IMR-90 (cell line): ENCODE measurements at regions not wholly inside any gene's neighbourhood (a gene's known extent, or its start where the extent isn't known, plus 50 kb on each side); places are given as distances from the start of the nearest gene placed in this dataset.

Experiments
- ATAC-seq: fragments of 200-7000 bp; cut with Tn5 transposase; 2 replicates; pipeline ENCODE4 v1.9.1; 2020; ENCODE audit warnings: low read depth, mild to moderate bottlenecking, moderate library complexity
- BruUV-seq: library from RNA; stranded (reverse); fragments of 400-500 nt; replicated peaks from 2 replicates; lab custom pipeline; 2021; lab: Mats Ljungman, UMichigan
- CTCF ChIA-PET: fragments of 300-600 bp; formaldehyde crosslinking; extraction: SDS; loops from one replicate; lab custom pipeline; 2021; ENCODE audit warnings: antibody characterized with exemption; lab: Yijun Ruan, JAX
- POLR2A ChIA-PET: fragments of 300-600 bp; sonication (Branson Sonifier 250); formaldehyde crosslinking; loops from one replicate; lab custom pipeline; 2022; ENCODE audit warnings: antibody characterized with exemption; ENCODE audit not compliant: unreplicated experiment; lab: Charles Lee
- DNase-seq: peaks from one replicate; pipeline ENCODE4 v3.0.0; 2013
- H2AFZ ChIP-seq: replicated peaks from 2 replicates; pipeline ENCODE3; 2013; ENCODE audit warnings: low read length, mild to moderate bottlenecking; ENCODE audit not compliant: poor library complexity
- H2AK5ac ChIP-seq: 2 replicates; pipeline ENCODE4 v1.6.1; 2013; ENCODE audit warnings: low read depth, low read length, inconsistent platforms
- H2AK9ac ChIP-seq: replicated peaks from 2 replicates; pipeline ENCODE3; 2013; ENCODE audit warnings: mild to moderate bottlenecking, low read depth, low read length, moderate library complexity; ENCODE audit not compliant: poor library complexity
- H2BK120ac ChIP-seq: 2 replicates; pipeline ENCODE4 v1.6.1; 2013; ENCODE audit warnings: low read depth, low read length, inconsistent platforms
- H2BK15ac ChIP-seq: 3 replicates; pipeline ENCODE4 v1.6.1; 2013; ENCODE audit warnings: low read depth, low read length, inconsistent platforms
- H2BK20ac ChIP-seq: 2 replicates; pipeline ENCODE4 v1.6.1; 2013; ENCODE audit warnings: low read depth, mild to moderate bottlenecking, inconsistent platforms, low read length, moderate library complexity
- H2BK5ac ChIP-seq: 2 replicates; pipeline ENCODE4 v1.6.1; 2013; ENCODE audit warnings: mild to moderate bottlenecking, low read depth, low read length, inconsistent platforms; ENCODE audit not compliant: poor library complexity, severe bottlenecking
- H3K14ac ChIP-seq: replicated peaks from 2 replicates; pipeline ENCODE4 v1.6.1; 2013; ENCODE audit warnings: low read depth, low read length, inconsistent platforms
- H3K18ac ChIP-seq: 2 replicates; pipeline ENCODE4 v1.6.1; 2013; ENCODE audit warnings: low read depth, low read length, control low read depth
- H3K23ac ChIP-seq: 2 replicates; pipeline ENCODE4 v1.6.1; 2013; ENCODE audit warnings: low read depth, low read length, inconsistent platforms
- H3K27ac ChIP-seq: 2 replicates; pipeline ENCODE4 v1.5.1; 2013; ENCODE audit warnings: mild to moderate bottlenecking, control low read depth, low read length; ENCODE audit not compliant: insufficient read depth
- H3K27me3 ChIP-seq: 2 replicates; pipeline ENCODE4 v1.6.1; 2013; ENCODE audit warnings: low read length; ENCODE audit not compliant: control insufficient read depth, insufficient read depth
- H3K36me3 ChIP-seq: 2 replicates; pipeline ENCODE4 v1.6.1; 2013; ENCODE audit warnings: low read length, mixed read lengths; ENCODE audit not compliant: control insufficient read depth, insufficient read depth
- H3K4ac ChIP-seq: 2 replicates; pipeline ENCODE4 v1.6.1; 2013; ENCODE audit warnings: low read depth, low read length, inconsistent platforms
- H3K4me1 ChIP-seq: 2 replicates; pipeline ENCODE4 v1.6.1; 2013; ENCODE audit warnings: low read length, mixed read lengths; ENCODE audit not compliant: control insufficient read depth, insufficient read depth
- H3K4me2 ChIP-seq: 2 replicates; pipeline ENCODE4 v1.6.1; 2013; ENCODE audit warnings: low read depth, mild to moderate bottlenecking, control low read depth, low read length, moderate library complexity
- H3K4me3 ChIP-seq: 2 replicates; pipeline ENCODE4 v1.5.1; 2013; ENCODE audit warnings: low read depth, mild to moderate bottlenecking, control low read depth, low read length, moderate library complexity; ENCODE audit not compliant: insufficient read depth
- H3K56ac ChIP-seq: 2 replicates; pipeline ENCODE4 v1.6.1; 2013; ENCODE audit warnings: low read length, inconsistent platforms; ENCODE audit not compliant: insufficient read depth; ENCODE audit errors: extremely low read depth
- H3K79me1 ChIP-seq, 2 experiments: 2 replicates each; pipeline ENCODE4 v1.6.1; 2013; ENCODE audit warnings: low read length in 2 of 2, inconsistent platforms in 1 of 2, low read depth in 1 of 2
- H3K9ac ChIP-seq: 2 replicates; pipeline ENCODE4 v1.6.1; 2013; ENCODE audit warnings: low read depth, low read length, control low read depth
- H3K9me1 ChIP-seq: 2 replicates; pipeline ENCODE4 v1.6.1; 2013; ENCODE audit warnings: low read length, inconsistent platforms; ENCODE audit not compliant: insufficient read depth
- H3K9me3 ChIP-seq: 2 replicates; pipeline ENCODE4 v1.6.1; 2013; ENCODE audit warnings: low read length; ENCODE audit not compliant: control insufficient read depth, insufficient read depth
- H4K20me1 ChIP-seq: 2 replicates; pipeline ENCODE4 v1.6.1; 2013; ENCODE audit warnings: low read length, inconsistent platforms; ENCODE audit not compliant: insufficient read depth
- H4K5ac ChIP-seq: 2 replicates; pipeline ENCODE4 v1.6.1; 2013; ENCODE audit warnings: mild to moderate bottlenecking, low read depth, low read length, control low read depth
- H4K8ac ChIP-seq, 2 experiments: 2 replicates each; pipeline ENCODE4 v1.6.1; 2013; ENCODE audit warnings: low read depth in 2 of 2, low read length in 2 of 2, control low read depth in 1 of 2, inconsistent platforms in 1 of 2
- H4K91ac ChIP-seq: 2 replicates; pipeline ENCODE4 v1.6.1; 2013; ENCODE audit warnings: low read depth, low read length, inconsistent platforms; ENCODE audit not compliant: insufficient read depth
- BHLHE40 ChIP-seq: fragments of 150-350 bp; IDR thresholded peaks from 2 replicates; pipeline ENCODE4 v1.6.1; 2016; ENCODE audit warnings: mild to moderate bottlenecking, low read depth, low read length
- CEBPB ChIP-seq: IDR thresholded peaks from 2 replicates; pipeline ENCODE4 v1.6.1; 2012; ENCODE audit warnings: low read depth, low read length, improper control_type of control experiment
- CHD1 ChIP-seq: IDR thresholded peaks from 2 replicates; pipeline ENCODE4 v1.6.1; 2012; ENCODE audit warnings: low read depth, low read length, improper control_type of control experiment
- CTCF ChIP-seq: conservative IDR thresholded peaks from 2 replicates; pipeline ENCODE4 v1.5.1; 2012; ENCODE audit warnings: mild to moderate bottlenecking, low read depth, low read length, improper control_type of control experiment
- ELK1 ChIP-seq: fragments of 150-350 bp; IDR thresholded peaks from 2 replicates; pipeline ENCODE4 v1.6.1; 2016; ENCODE audit warnings: low read depth, mild to moderate bottlenecking, low read length, moderate library complexity, borderline replicate concordance
- FOS ChIP-seq: fragments of 150-350 bp; IDR thresholded peaks from 2 replicates; pipeline ENCODE4 v1.6.1; 2016; ENCODE audit warnings: low read depth, low read length
- MAFK ChIP-seq: IDR thresholded peaks from 2 replicates; pipeline ENCODE4 v1.6.1; 2012; ENCODE audit warnings: low read depth, low read length, improper control_type of control experiment
- MAZ ChIP-seq: IDR thresholded peaks from 2 replicates; pipeline ENCODE4 v1.6.1; 2012; ENCODE audit warnings: low read depth, mild to moderate bottlenecking, low read length, improper control_type of control experiment, moderate library complexity, borderline replicate concordance
- MXI1 ChIP-seq: IDR thresholded peaks from 2 replicates; pipeline ENCODE4 v1.6.1; 2012; ENCODE audit warnings: low read depth, mild to moderate bottlenecking, low read length, moderate library complexity, borderline replicate concordance
- NFE2L2 ChIP-seq: fragments of 150-350 bp; IDR thresholded peaks from 2 replicates; pipeline ENCODE4 v1.6.1; 2016; ENCODE audit warnings: low read depth, mild to moderate bottlenecking, low read length
- POLR2A ChIP-seq: IDR thresholded peaks from 2 replicates; pipeline ENCODE4 v1.6.1; 2012; ENCODE audit warnings: mild to moderate bottlenecking, low read depth, low read length
- RAD21 ChIP-seq: IDR thresholded peaks from 2 replicates; pipeline ENCODE4 v1.6.1; 2012; ENCODE audit warnings: low read length, improper control_type of control experiment
- RCOR1 ChIP-seq: IDR thresholded peaks from 2 replicates; pipeline ENCODE4 v1.6.1; 2012; ENCODE audit warnings: mild to moderate bottlenecking, low read length, improper control_type of control experiment; ENCODE audit not compliant: insufficient replicate concordance
- RFX5 ChIP-seq: IDR thresholded peaks from 2 replicates; pipeline ENCODE4 v1.8.0; 2012; ENCODE audit warnings: low read depth, mild to moderate bottlenecking, low read length, moderate library complexity
- SMC3 ChIP-seq: fragments of 150-350 bp; IDR thresholded peaks from 2 replicates; pipeline ENCODE4 v1.6.1; 2016; ENCODE audit warnings: low read depth, mild to moderate bottlenecking, antibody characterized with exemption, low read length, moderate library complexity
- whole genome bisulfite sequencing, 2 experiments: methylation state at CpG; one replicate each; pipeline versions ENCODE4 v1.1.5 to v1.1.7; 2013; ENCODE audit warnings: missing lambda C conversion rate in 2 of 2; ENCODE audit not compliant: insufficient read length in 1 of 2; ENCODE audit errors: extremely low coverage in 2 of 2; 5-methylcytosine and 5-hydroxymethylcytosine counted together
- dilution Hi-C: fragments of 300-500 bp; cut with HindIII; formaldehyde crosslinking; loops from one replicate; pipeline ENCODE4 v1.14.3; 2018; ENCODE audit warnings: low sequenced_read_pairs; ENCODE audit not compliant: unreplicated experiment
- in situ Hi-C: fragments of 300-500 bp; cut with MboI; formaldehyde crosslinking; loops from 3 replicates; pipeline ENCODE4 v1.14.3; 2019; ENCODE audit warnings: low sequenced_read_pairs, inconsistent platforms, mixed read lengths
- intact Hi-C: fragments of 100-400 bp; cut with micrococcal nuclease; formaldehyde crosslinking; loops from 2 replicates; pipeline ENCODE4 v1.10.0; 2022
- TF ChIP-seq, protein P1 (sequence below): fragments of 150-350 bp; IDR thresholded peaks from 2 replicates; pipeline ENCODE4 v1.6.1; 2017; ENCODE audit warnings: mild to moderate bottlenecking, antibody characterized with exemption, low read length, low read depth

GRCh38 chr2:239745386-239746227 lies 279.5 kb downstream of the NDUFA10 start:
- Histone ChIP-seq H2AFZ (no peak overlapping the region), H3K4me2 (no peak overlapping the region), H3K36me3 (no peaks in the 10 kb centered on the region), H3K9me3 (peaks cover 30% of the 10 kb centered on the region), H3K79me1 (no peaks in the 10 kb centered on the region), H2AK9ac (no peak overlapping the region), H3K9me1 (no peaks in the 10 kb centered on the region), H3K4me1 (no peaks in the 10 kb centered on the region), H4K91ac (no peak overlapping the region), H4K20me1 (no peaks in the 10 kb centered on the region), H3K4me3 (no peak overlapping the region), H3K23ac (no peak overlapping the region), H2BK120ac (no peak overlapping the region), H3K14ac (no peak overlapping the region), H3K27me3 (no peaks in the 10 kb centered on the region), H3K9ac (no peak overlapping the region), H4K5ac (no peak overlapping the region), H2BK5ac (no peak overlapping the region), H2AK5ac (no peak overlapping the region), H3K18ac (no peak overlapping the region), H3K56ac (no peak overlapping the region), H3K27ac (no peak overlapping the region), H3K4ac (no peak overlapping the region), H2BK15ac (no peak overlapping the region), H4K8ac (no peak overlapping the region), H2BK20ac (no peak overlapping the region)
- TF ChIP-seq RCOR1 (no peak), MAZ (no peak), ELK1 (no peak), RAD21 (no peak), CEBPB (no peak), BHLHE40 (no peak), POLR2A (no peak), NFE2L2 (no peak), CHD1 (no peak), RFX5 (no peak), CTCF (no peak), FOS (no peak), MAFK (no peak), MXI1 (no peak), SMC3 (no peak)
- TF ChIP-seq, protein P1, sequence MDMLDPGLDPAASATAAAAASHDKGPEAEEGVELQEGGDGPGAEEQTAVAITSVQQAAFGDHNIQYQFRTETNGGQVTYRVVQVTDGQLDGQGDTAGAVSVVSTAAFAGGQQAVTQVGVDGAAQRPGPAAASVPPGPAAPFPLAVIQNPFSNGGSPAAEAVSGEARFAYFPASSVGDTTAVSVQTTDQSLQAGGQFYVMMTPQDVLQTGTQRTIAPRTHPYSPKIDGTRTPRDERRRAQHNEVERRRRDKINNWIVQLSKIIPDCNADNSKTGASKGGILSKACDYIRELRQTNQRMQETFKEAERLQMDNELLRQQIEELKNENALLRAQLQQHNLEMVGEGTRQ: no peak
- DNase-seq (no peak), ATAC-seq (no peak)
- ChIA-PET POLR2A (no interaction called here), CTCF (no interaction called here)
- WGBS, 2 experiments: 36% methylated on average over 6 of the region's 24 CpGs; no CpG with 5 or more reads in 1 of the 2 experiments
- intact Hi-C loops: no loop called here
- in situ Hi-C loops: no loop called here
- no TSS peak for BruUV-seq
- dilution Hi-C loops: no loop called here
